ENCODE measurements at regions not wholly inside any gene's neighbourhood (a gene's known extent, or its start where the extent isn't known, plus 50 kb on each side); places are given as distances from the start of the nearest gene placed in this dataset.

GRCh38 chr18:7288544-7288943, 57.7 kb downstream of the LRRC30 start:
- no peak overlapping the region for H3K4me3 ChIP-seq
- DNase-seq (ENCODE audit: low spot score) (no peak), ATAC-seq (ENCODE audit: insufficient number of reproducible peaks, low FRiP score, low read depth) (no peak)
- no peaks in the 10 kb centered on the region for H3K27me3 ChIP-seq (replicated peaks; ENCODE audit: insufficient read depth)
- no peak overlapping the region for H3K27ac ChIP-seq
- no peaks in the 10 kb centered on the region for H3K36me3 ChIP-seq
- no peak for TF ChIP-seq CTCF (IDR thresholded peaks at IDR 0.05)
- no peaks in the 10 kb centered on the region for H3K4me1 ChIP-seq (ENCODE audit: control insufficient read depth in 1 of 2, low read depth in 2 of 2)
- H3K9me3 ChIP-seq = no peaks in the 10 kb centered on the region

DNA sequence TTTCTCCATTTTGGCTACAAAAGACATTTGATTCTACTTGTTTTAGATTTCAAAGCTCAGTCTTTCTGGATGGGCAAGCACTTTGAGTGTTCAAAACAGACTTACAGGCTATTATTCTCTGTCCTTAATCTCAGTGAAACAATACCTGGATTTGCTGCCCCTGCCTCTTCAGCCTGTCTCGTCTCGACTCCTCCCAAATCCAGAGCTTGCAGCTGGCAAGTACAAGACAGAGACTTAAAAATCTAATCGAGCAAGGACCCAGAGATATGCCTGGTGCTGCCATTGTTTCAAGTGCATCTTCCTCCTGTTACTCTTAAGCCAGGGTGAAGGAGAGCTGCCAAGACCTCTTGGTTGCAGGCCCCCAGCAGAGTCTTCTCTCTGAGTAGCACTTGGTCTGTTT, 59.2 kb downstream of the LRRC30 start:
- Histone ChIP-seq H3K4me1 (ENCODE audit: control insufficient read depth in 1 of 2, low read depth in 2 of 2) (no peaks in the 10 kb centered on the region), H3K27ac (no peak overlapping the region), H3K27me3 (replicated peaks; ENCODE audit: insufficient read depth) (no peaks in the 10 kb centered on the region), H3K4me3 (no peak overlapping the region), H3K9me3 (no peaks in the 10 kb centered on the region), H3K36me3 (no peaks in the 10 kb centered on the region)
- DNase-seq (ENCODE audit: low spot score) (no peak), ATAC-seq (ENCODE audit: insufficient number of reproducible peaks, low FRiP score, low read depth) (no peak)
- TF ChIP-seq CTCF (IDR thresholded peaks at IDR 0.05) = no peak

- Histone ChIP-seq H3K4me3 (no peak overlapping the region), H3K27me3 (replicated peaks; ENCODE audit: insufficient read depth) (no peaks in the 10 kb centered on the region), H3K27ac (no peak overlapping the region), H3K4me1 (ENCODE audit: control insufficient read depth in 1 of 2, low read depth in 2 of 2) (no peaks in the 10 kb centered on the region), H3K9me3 (no peaks in the 10 kb centered on the region), H3K36me3 (no peaks in the 10 kb centered on the region)
- TF ChIP-seq CTCF (IDR thresholded peaks at IDR 0.05) = no peak
- DNase-seq (ENCODE audit: low spot score) (no peak), ATAC-seq (ENCODE audit: insufficient number of reproducible peaks, low FRiP score, low read depth) (no peak)
Measured at GRCh38 chr18:7291046-7291445, 60.2 kb downstream of the LRRC30 start.

- H3K27ac ChIP-seq = no peak overlapping the region
- ATAC-seq (ENCODE audit: insufficient number of reproducible peaks, low FRiP score, low read depth) (no peak), DNase-seq (ENCODE audit: low spot score) (no peak)
- H3K4me1 ChIP-seq (ENCODE audit: control insufficient read depth in 1 of 2, low read depth in 2 of 2) = no peaks in the 10 kb centered on the region
- no peak overlapping the region for H3K4me3 ChIP-seq
- H3K36me3 ChIP-seq = no peaks in the 10 kb centered on the region
- H3K9me3 ChIP-seq = peaks cover 4% of the 10 kb centered on the region
- TF ChIP-seq CTCF (IDR thresholded peaks at IDR 0.05) = no peak
- H3K27me3 ChIP-seq (replicated peaks; ENCODE audit: insufficient read depth) = no peaks in the 10 kb centered on the region
Measured at GRCh38 chr18:7298149-7298548, 67.3 kb downstream of the LRRC30 start.

DNA sequence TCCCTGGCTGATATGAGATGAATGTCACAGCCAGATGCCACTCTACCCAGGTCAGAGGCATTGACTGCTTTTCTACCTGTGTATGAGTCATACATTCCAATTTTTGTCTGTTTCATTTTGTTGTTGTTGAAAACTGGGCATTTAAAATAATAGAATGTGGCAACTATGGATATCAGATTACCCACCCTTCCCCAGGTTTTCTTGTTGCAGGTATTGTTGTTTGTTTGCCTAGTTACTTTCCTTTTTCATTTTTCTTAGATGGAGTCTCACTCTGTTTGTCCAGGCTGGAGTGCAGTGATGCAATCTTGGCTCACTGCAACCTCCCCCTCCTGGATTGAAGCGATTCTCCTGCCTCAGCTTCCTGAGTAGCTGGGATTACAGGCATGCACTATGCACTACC, 70.2 kb downstream of the LRRC30 start:
- Histone ChIP-seq H3K4me1 (ENCODE audit: control insufficient read depth in 1 of 2, low read depth in 2 of 2) (no peaks in the 10 kb centered on the region), H3K9me3 (peaks cover 4% of the 10 kb centered on the region), H3K36me3 (no peaks in the 10 kb centered on the region), H3K27ac (no peak overlapping the region), H3K4me3 (no peak overlapping the region), H3K27me3 (replicated peaks; ENCODE audit: insufficient read depth) (no peaks in the 10 kb centered on the region)
- ATAC-seq (ENCODE audit: insufficient number of reproducible peaks, low FRiP score, low read depth) (no peak), DNase-seq (ENCODE audit: low spot score) (no peak)
- no peak for TF ChIP-seq CTCF (IDR thresholded peaks at IDR 0.05)

Measured in thoracic aorta (tissue), 2 donors.